K562 (cell line): ENCODE measurements at regions not wholly inside any gene's neighbourhood (a gene's known extent, or its start where the extent isn't known, plus 50 kb on each side); places are given as distances from the start of the nearest gene placed in this dataset.

Experiments used
- ADNP ChIP-seq: fragments of 200-800 bp; sonication (Bioruptor generic); IDR thresholded peaks from 2 replicates; pipeline ENCODE4 v1.6.1; 2016; ENCODE audit warnings: missing genetic modification characterization, missing compliant biosample characterization
- CHD7 ChIP-seq: fragments of 200-600 bp; sonication (generic); IDR thresholded peaks from one replicate; pipeline ENCODE4 v1.6.1; 2012; ENCODE audit warnings: mild to moderate bottlenecking, low read depth, low read length, inconsistent platforms
- EWSR1 ChIP-seq: fragments of 450-650 bp; IDR thresholded peaks from 2 replicates; pipeline ENCODE4 v1.6.1; 2018; ENCODE audit warnings: borderline replicate concordance, mild to moderate bottlenecking, low read depth, moderate library complexity; ENCODE audit not compliant: partially characterized antibody
- GATA2 ChIP-seq: sonication (generic); formaldehyde crosslinking; IDR thresholded peaks from 2 replicates; pipeline ENCODE4 v1.4.0; 2020; ENCODE audit warnings: mild to moderate bottlenecking, missing genetic modification reagents
- NEUROD1 ChIP-seq: fragments of 150-350 bp; IDR thresholded peaks from 2 replicates; pipeline ENCODE4 v1.6.1; 2014; ENCODE audit warnings: borderline replicate concordance, low read length, low read depth; ENCODE audit not compliant: partially characterized antibody
- SMAD1 ChIP-seq: fragments of 150-350 bp; IDR thresholded peaks from 2 replicates; pipeline ENCODE4 v1.6.1; 2014; ENCODE audit warnings: low read length, low read depth; ENCODE audit not compliant: partially characterized antibody
- SP2 ChIP-seq: IDR thresholded peaks from 2 replicates; pipeline ENCODE4 v1.6.1; 2011; ENCODE audit warnings: mild to moderate bottlenecking, low read depth, low read length, moderate library complexity; ENCODE audit not compliant: poor library complexity, severe bottlenecking; ENCODE audit errors: extremely low read depth
- TCF3 ChIP-seq: sonication (generic); formaldehyde crosslinking; IDR thresholded peaks from 2 replicates; pipeline ENCODE4 v1.4.0; 2020; ENCODE audit warnings: mild to moderate bottlenecking, missing genetic modification reagents
- XRCC3 ChIP-seq: fragments of 450-650 bp; IDR thresholded peaks from 2 replicates; pipeline ENCODE4 v1.6.1; 2017; ENCODE audit warnings: mild to moderate bottlenecking, moderate library complexity
- ZNF395 ChIP-seq: fragments of 200-800 bp; sonication (Bioruptor generic); IDR thresholded peaks from 2 replicates; pipeline ENCODE4 v1.6.1; 2017; ENCODE audit warnings: missing genetic modification characterization, missing compliant biosample characterization
- TF ChIP-seq, protein P1 (sequence below): fragments of 250-450 bp; sonication (Bioruptor Pico); IDR thresholded peaks from 2 replicates; pipeline ENCODE4 v1.5.0; 2021; ENCODE audit warnings: mild to moderate bottlenecking, moderate library complexity

DNA sequence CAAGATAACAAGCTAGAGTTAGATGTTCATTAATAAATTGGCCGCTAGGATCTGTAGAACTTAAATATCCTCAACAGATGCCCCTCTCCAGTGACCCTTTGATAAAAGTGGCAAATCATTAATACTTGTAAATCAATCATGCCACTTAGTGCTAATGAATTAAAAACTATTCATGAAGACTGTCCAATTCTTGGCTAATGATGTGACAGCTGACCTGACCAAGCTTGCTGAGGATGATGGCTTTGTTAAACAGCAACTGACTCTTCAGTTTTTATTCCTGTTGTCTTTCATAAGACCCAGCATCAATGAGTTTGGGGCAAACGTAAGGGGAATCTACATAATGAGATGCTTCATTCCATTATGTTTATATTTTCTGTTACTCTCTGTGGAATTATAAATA is 396.8 kb upstream of the NMUR2 start (continued):
- no peak for TF ChIP-seq CHD7
- no peak for TF ChIP-seq SP2
- TF ChIP-seq SMAD1, result no peak
- no peak for TF ChIP-seq ZNF395
- no peak for TF ChIP-seq GATA2 (CRISPR knock-in tag)
- TF ChIP-seq XRCC3, result no peak
- no peak for TF ChIP-seq NEUROD1
- TF ChIP-seq EWSR1, result no peak
- no peak for TF ChIP-seq ADNP (tag)
- TF ChIP-seq, protein P1, sequence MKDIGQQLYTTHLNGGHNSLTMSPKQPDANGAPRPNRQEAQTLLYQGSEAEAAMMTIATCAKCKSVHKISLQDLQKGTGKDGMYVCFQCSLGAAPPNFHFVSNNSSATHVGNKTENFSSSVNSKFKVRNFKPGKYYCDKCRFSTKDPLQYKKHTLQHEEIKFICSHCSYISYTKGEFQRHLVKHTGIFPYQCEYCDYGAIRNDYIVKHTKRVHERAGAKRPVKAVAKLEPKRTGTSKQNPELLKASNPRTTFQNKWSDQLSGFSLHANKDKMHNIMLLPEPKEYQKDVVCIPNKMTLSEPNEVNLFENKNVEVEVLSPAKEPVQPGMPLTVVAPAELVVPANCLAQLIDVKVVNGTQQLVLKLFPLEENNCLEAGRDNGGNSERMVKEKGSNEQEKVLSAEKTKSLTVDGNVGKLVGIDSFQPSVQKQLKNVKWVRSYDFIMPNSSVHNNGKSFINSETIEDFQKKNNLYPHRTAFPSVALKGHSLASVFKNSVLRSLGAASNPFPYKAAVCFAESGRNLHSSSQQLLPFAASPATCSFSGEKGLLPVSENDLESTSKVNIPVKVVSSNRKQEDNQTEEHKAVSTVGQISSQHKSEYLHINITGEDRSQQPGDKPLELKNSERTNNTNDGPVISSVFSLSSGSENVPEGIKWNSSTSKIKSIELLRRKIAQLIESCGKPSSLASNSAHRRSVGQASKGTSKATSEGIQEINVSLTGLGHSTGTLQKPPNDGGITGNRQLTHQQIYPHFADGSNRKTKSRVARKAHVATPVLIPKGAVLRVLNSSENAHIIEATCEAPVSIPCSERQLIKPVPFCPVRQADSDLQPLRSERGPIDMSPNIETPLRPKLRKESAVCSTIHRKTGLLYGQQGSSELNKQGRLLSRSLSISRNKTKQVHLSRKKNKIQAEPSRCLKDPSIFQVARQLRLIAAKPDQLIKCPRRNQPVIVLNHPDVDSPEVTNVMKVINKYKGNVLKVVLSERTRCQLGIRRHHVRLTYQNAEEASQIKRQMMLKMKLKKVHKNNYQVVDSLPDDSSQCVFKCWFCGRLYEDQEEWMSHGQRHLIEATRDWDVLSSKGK (CRISPR knock-in tag), result no peak
- no peak for TF ChIP-seq TCF3
- TF ChIP-seq, all 486 proteins: peak for 0
